CD14-positive monocyte (primary cell): ENCODE measurements at regions not wholly inside any gene's neighbourhood (a gene's known extent, or its start where the extent isn't known, plus 50 kb on each side); places are given as distances from the start of the nearest gene placed in this dataset.
A peak's percentile ranks its signal among the peaks of the same experiment; 100 is the strongest.

Source experiments
- DNase-seq, 3 donors: peaks; one replicate each; pipeline ENCODE4 v3.0.0-alpha.2; 2011 to 2022
- H2AFZ ChIP-seq: 2 replicates; pipeline ENCODE4 v1.6.0; 2012; ENCODE audit warnings: mild to moderate bottlenecking, low read depth, low read length, inconsistent platforms; ENCODE audit not compliant: insufficient read depth, poor library complexity, severe bottlenecking
- H3K27ac ChIP-seq, 2 donors: 1 replicate in 1 of 2; 2 replicates in 1 of 2; pipeline ENCODE4 v1.5.1; 2012 to 2013; ENCODE audit warnings: low read length in 2 of 2, control low read depth in 1 of 2, inconsistent platforms in 1 of 2, low read depth in 1 of 2, mild to moderate bottlenecking in 1 of 2
- H3K27me3 ChIP-seq, 2 donors: one replicate each; pipeline versions ENCODE4 v1.6.0 to v1.6.1; 2011 to 2013; ENCODE audit warnings: low read length in 2 of 2; ENCODE audit not compliant: control insufficient read depth in 2 of 2, insufficient read depth in 2 of 2
- H3K36me3 ChIP-seq, 2 donors: replicated peaks in 1 of 2; 1 replicate in 1 of 2; 2 replicates in 1 of 2; pipeline versions ENCODE4 v1.5.1 to v1.6.1; 2012 to 2013; ENCODE audit warnings: low read length in 2 of 2, control low read depth in 1 of 2, inconsistent platforms in 1 of 2, mild to moderate bottlenecking in 1 of 2; ENCODE audit not compliant: insufficient read depth in 2 of 2, control insufficient read depth in 1 of 2
- H3K4me1 ChIP-seq, 2 donors: 1 replicate in 1 of 2; 2 replicates in 1 of 2; pipeline versions ENCODE4 v1.5.1 to v1.6.1; 2012 to 2013; ENCODE audit warnings: low read length in 2 of 2, control low read depth in 1 of 2, inconsistent platforms in 1 of 2, mild to moderate bottlenecking in 1 of 2, moderate library complexity in 1 of 2; ENCODE audit not compliant: insufficient read depth in 2 of 2, control insufficient read depth in 1 of 2
- H3K4me2 ChIP-seq: replicated peaks from 2 replicates; pipeline ENCODE3; 2012; ENCODE audit warnings: low read length, moderate library complexity, mild to moderate bottlenecking; ENCODE audit not compliant: poor library complexity, severe bottlenecking; ENCODE audit errors: extremely low read depth
- H3K4me3 ChIP-seq, 3 experiments: fragments of 200-600 bp in 1 of 3; sonication (generic) in 1 of 3; replicated peaks in 1 of 3; 1 replicate in 2 of 3; 2 replicates in 1 of 3; pipeline ENCODE4 v1.5.1; 2011 to 2013; ENCODE audit warnings: low read length in 3 of 3, mild to moderate bottlenecking in 3 of 3, control low read depth in 2 of 3, low read depth in 2 of 3, inconsistent platforms in 1 of 3, moderate library complexity in 1 of 3
- H3K79me2 ChIP-seq: 2 replicates; pipeline ENCODE4 v1.6.0; 2012; ENCODE audit warnings: mild to moderate bottlenecking, control low read depth, inconsistent platforms, low read length, moderate library complexity; ENCODE audit not compliant: insufficient read depth
- H3K9ac ChIP-seq: 2 replicates; pipeline ENCODE4 v1.6.0; 2017; ENCODE audit warnings: low read length, mild to moderate bottlenecking; ENCODE audit not compliant: insufficient read depth, poor library complexity, severe bottlenecking
- H3K9me3 ChIP-seq, 2 donors: replicated peaks in 1 of 2; 1 replicate in 1 of 2; 2 replicates in 1 of 2; pipeline versions ENCODE4 v1.5.1 to v1.6.1; 2012 to 2013; ENCODE audit warnings: low read length in 2 of 2, control low read depth in 1 of 2; ENCODE audit not compliant: control insufficient read depth in 1 of 2, insufficient read depth in 1 of 2
- H4K20me1 ChIP-seq: 2 replicates; pipeline ENCODE4 v1.6.0; 2012; ENCODE audit warnings: mild to moderate bottlenecking, low read length, control low read depth, moderate library complexity; ENCODE audit not compliant: insufficient read depth
- H3K27ac Mint-ChIP-seq, 7 donors: one replicate each; pipeline ENCODE4 v1.8.0; 2020; ENCODE audit warnings: mild to moderate bottlenecking in 7 of 7, mixed read lengths in 7 of 7, moderate library complexity in 6 of 7, inconsistent platforms in 2 of 7
- H3K27me3 Mint-ChIP-seq, 3 donors: one replicate each; pipeline ENCODE4 v1.8.0; 2021 to 2022; ENCODE audit warnings: low read depth in 3 of 3, mild to moderate bottlenecking in 3 of 3, mixed read lengths in 3 of 3, moderate library complexity in 3 of 3, inconsistent platforms in 1 of 3
- H3K36me3 Mint-ChIP-seq, 2 donors: one replicate each; pipeline ENCODE4 v1.8.0; 2020; ENCODE audit warnings: mixed read lengths in 2 of 2, inconsistent platforms in 1 of 2, mild to moderate bottlenecking in 1 of 2
- H3K4me1 Mint-ChIP-seq: one replicate; pipeline ENCODE4 v1.8.0; 2020; ENCODE audit warnings: mild to moderate bottlenecking, mixed read lengths
- H3K4me3 Mint-ChIP-seq, 2 donors: one replicate each; pipeline ENCODE4 v1.8.0; 2020; ENCODE audit warnings: mild to moderate bottlenecking in 2 of 2, mixed read lengths in 2 of 2, moderate library complexity in 1 of 2
- H3K9me3 Mint-ChIP-seq, 7 donors: one replicate each; pipeline ENCODE4 v1.8.0; 2020 to 2022; ENCODE audit warnings: mixed read lengths in 7 of 7, mild to moderate bottlenecking in 6 of 7, moderate library complexity in 6 of 7, inconsistent platforms in 2 of 7
- CTCF ChIP-seq: fragments of 200-600 bp; IDR thresholded peaks from one replicate; pipeline ENCODE4 v1.8.0; 2022; ENCODE audit warnings: antibody characterized with exemption, mild to moderate bottlenecking
- WGBS: methylation state at CpG from one replicate; pipeline ENCODE4 v1.1.5; 2013; ENCODE audit warnings: missing lambda C conversion rate; ENCODE audit not compliant: insufficient coverage; 5-methylcytosine and 5-hydroxymethylcytosine counted together
- intact Hi-C, 2 donors: fragments of 100-400 bp; cut with micrococcal nuclease; formaldehyde crosslinking; loops; one replicate each; pipeline versions ENCODE4 v1.15.0 to v1.15.1; 2023

DNA sequence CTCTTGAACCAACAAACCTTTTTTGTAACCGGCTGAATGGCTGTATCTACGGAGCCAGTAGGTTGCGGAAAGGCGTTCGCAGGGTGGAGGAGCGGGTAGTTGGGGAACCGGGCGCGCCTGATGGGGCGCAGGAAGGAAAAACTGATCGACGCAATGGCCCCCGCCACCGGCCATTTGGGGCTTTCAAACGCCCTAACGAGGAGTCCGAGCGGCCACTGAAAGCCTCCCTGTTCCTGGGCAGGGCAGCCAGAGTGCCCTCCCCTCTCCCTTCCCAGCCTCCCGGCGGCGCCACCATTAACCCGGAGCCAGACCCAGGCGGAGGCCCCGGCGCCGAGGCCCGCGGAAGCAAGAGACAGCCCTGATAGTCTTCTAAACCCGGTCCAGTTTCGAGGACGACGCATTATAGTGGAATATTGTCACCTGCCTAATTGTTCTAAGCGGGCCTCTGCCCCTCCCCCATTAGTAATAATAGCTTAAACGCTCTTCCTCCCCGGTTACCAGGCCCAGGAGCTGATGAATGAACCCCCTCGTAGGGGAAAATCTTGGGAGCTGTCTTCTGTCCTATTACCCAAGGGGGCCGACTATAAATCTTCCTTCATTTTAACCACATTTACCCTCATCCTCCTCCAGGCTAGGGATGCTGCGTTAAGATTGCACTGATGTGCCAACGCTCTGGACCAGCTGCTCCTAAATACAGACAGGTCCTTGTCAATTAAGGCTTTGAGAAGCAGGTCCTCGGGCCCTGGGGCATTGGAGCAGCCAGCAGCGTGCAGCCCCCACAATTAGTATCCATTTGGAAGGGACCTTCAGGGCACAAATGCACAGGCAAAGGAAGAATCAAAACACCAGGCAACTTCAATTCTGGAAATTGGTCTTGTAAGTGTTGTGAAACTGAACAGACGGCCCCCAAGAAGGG is 61.6 kb upstream of the TMEM33 start:
- Histone ChIP-seq H3K27ac (no peak overlapping the region), H3K4me1 (no peaks in the 10 kb centered on the region), H3K9ac (no peak overlapping the region), H3K4me2 (no peak overlapping the region), H3K27me3 (peaks cover 86 to 98% of the 10 kb centered on the region in 2 donors), H3K4me3 (no peak overlapping the region), H3K36me3 (no peaks in the 10 kb centered on the region), H4K20me1 (no peaks in the 10 kb centered on the region), H2AFZ (no peak overlapping the region), H3K79me2 (no peaks in the 10 kb centered on the region), H3K9me3 (peaks cover 0 to 48% of the 10 kb centered on the region in 2 donors)
- intact Hi-C loops = no loop called here
- H3K9me3 Mint-ChIP-seq = peaks cover 0 to 28% (median 23%) of the 10 kb centered on the region in 7 donors
- no peaks in the 10 kb centered on the region for H3K36me3 Mint-ChIP-seq
- no peak for DNase-seq
- H3K4me1 Mint-ChIP-seq = no peaks in the 10 kb centered on the region
- TF ChIP-seq CTCF = no peak
- whole genome bisulfite sequencing = 12% methylated on average over 29 of the region's 42 CpGs
- peaks cover 89 to 97% (median 95%) of the 10 kb centered on the region in 3 donors for H3K27me3 Mint-ChIP-seq
- H3K4me3 Mint-ChIP-seq = peak overlapping the region in 1 of 2 donors; percentile 79
- H3K27ac Mint-ChIP-seq = peak overlapping the region in 2 of 7 donors; percentile 12 to 70

- Histone ChIP-seq H3K27ac (no peak overlapping the region), H3K27me3 (peaks cover 85 to 95% of the 10 kb centered on the region in 2 donors), H2AFZ (no peak overlapping the region), H3K36me3 (no peaks in the 10 kb centered on the region), H3K4me1 (peaks cover 2 to 7% of the 10 kb centered on the region in 2 donors), H4K20me1 (no peaks in the 10 kb centered on the region), H3K79me2 (no peaks in the 10 kb centered on the region), H3K4me2 (no peak overlapping the region), H3K9me3 (peaks cover 4 to 45% of the 10 kb centered on the region in 2 donors), H3K4me3 (no peak overlapping the region), H3K9ac (no peak overlapping the region)
- Mint-ChIP-seq H3K27me3 (peaks cover 83 to 93% (median 89%) of the 10 kb centered on the region in 3 donors), H3K4me3 (peak overlapping the region in 1 of 2 donors; percentile 28), H3K36me3 (peaks cover 0 to 4% of the 10 kb centered on the region in 2 donors), H3K9me3 (peaks cover 0 to 33% (median 23%) of the 10 kb centered on the region in 7 donors), H3K27ac (no peak overlapping the region), H3K4me1 (peaks cover 20% of the 10 kb centered on the region)
- WGBS = 80% methylated on average over 1 of the region's 4 CpGs
- no peak for TF ChIP-seq CTCF
- DNase-seq = no peak
- intact Hi-C loops = no loop called here
These were observed 65.2 kb upstream of the TMEM33 start for GRCh38 chr4:41870035-41870434.
